ENCODE measurements at regions not wholly inside any gene's neighbourhood (a gene's known extent, or its start where the extent isn't known, plus 50 kb on each side); places are given as distances from the start of the nearest gene placed in this dataset.

GRCh38 chr4:32219306-32220075 is 1499.3 kb downstream of the PCDH7 start:
- no peak overlapping the region for H2AFZ ChIP-seq
- H3K4me2 ChIP-seq, result no peak overlapping the region
- H3K27me3 ChIP-seq, result no peaks in the 10 kb centered on the region
- no peak overlapping the region for H3K27ac ChIP-seq
- no peaks in the 10 kb centered on the region for H3K9me2 ChIP-seq (replicated peaks; ENCODE audit: insufficient read depth)
- H3K4me3 ChIP-seq, result no peak overlapping the region
- TF ChIP-seq CTCF (IDR thresholded peaks at IDR 0.05; ENCODE audit: poor library complexity), result no peak
- TF ChIP-seq EZH2phosphoT487 (IDR thresholded peaks at IDR 0.05; ENCODE audit: low read depth, severe bottlenecking, unreplicated experiment), result no peak
- TF ChIP-seq EZH2 (IDR thresholded peaks at IDR 0.05; ENCODE audit: borderline replicate concordance), result no peak
- H3K9me3 ChIP-seq (ENCODE audit: low read depth), result no peaks in the 10 kb centered on the region
- H3K36me3 ChIP-seq (replicated peaks; ENCODE audit: insufficient read depth, low read depth), result no peaks in the 10 kb centered on the region
- DNase-seq (ENCODE audit: low spot score), result no peak
- no peaks in the 10 kb centered on the region for H3K4me1 ChIP-seq (ENCODE audit: insufficient read depth)
- no peaks in the 10 kb centered on the region for H3K79me2 ChIP-seq
- 79% methylated on average over 3 of the region's 3 CpGs for WGBS (ENCODE audit: low lambda C conversion rate, missing lambda C conversion rate)
- H4K20me1 ChIP-seq (ENCODE audit: insufficient read depth, poor library complexity, severe bottlenecking), result no peaks in the 10 kb centered on the region

- TF ChIP-seq CTCF (IDR thresholded peaks at IDR 0.05; ENCODE audit: poor library complexity) (no peak), EZH2phosphoT487 (IDR thresholded peaks at IDR 0.05; ENCODE audit: low read depth, severe bottlenecking, unreplicated experiment) (no peak), EZH2 (IDR thresholded peaks at IDR 0.05; ENCODE audit: borderline replicate concordance) (no peak)
- no peaks in the 10 kb centered on the region for H3K27me3 ChIP-seq
These were observed 1506.0 kb downstream of the PCDH7 start for GRCh38 chr4:32226204-32226603.

GRCh38 chr4:32226733-32227132 is 1506.6 kb downstream of the PCDH7 start:
- WGBS (ENCODE audit: low lambda C conversion rate, missing lambda C conversion rate), result 83% methylated on average over 2 of the region's 2 CpGs
- no peak overlapping the region for H3K4me2 ChIP-seq
- H4K20me1 ChIP-seq (ENCODE audit: insufficient read depth, poor library complexity, severe bottlenecking), result no peaks in the 10 kb centered on the region
- H3K4me1 ChIP-seq (ENCODE audit: insufficient read depth), result no peaks in the 10 kb centered on the region
- no peaks in the 10 kb centered on the region for H3K36me3 ChIP-seq (replicated peaks; ENCODE audit: insufficient read depth, low read depth)
- H3K27ac ChIP-seq, result no peak overlapping the region
- no peaks in the 10 kb centered on the region for H3K9me3 ChIP-seq (ENCODE audit: low read depth)
- H3K4me3 ChIP-seq, result no peak overlapping the region
- no peak for DNase-seq (ENCODE audit: low spot score)
- H3K79me2 ChIP-seq, result no peaks in the 10 kb centered on the region
- no peak overlapping the region for H2AFZ ChIP-seq
- TF ChIP-seq EZH2 (IDR thresholded peaks at IDR 0.05; ENCODE audit: borderline replicate concordance), result no peak
- TF ChIP-seq EZH2phosphoT487 (IDR thresholded peaks at IDR 0.05; ENCODE audit: low read depth, severe bottlenecking, unreplicated experiment), result no peak
- TF ChIP-seq CTCF (IDR thresholded peaks at IDR 0.05; ENCODE audit: poor library complexity), result no peak
- no peaks in the 10 kb centered on the region for H3K27me3 ChIP-seq
- H3K9me2 ChIP-seq (replicated peaks; ENCODE audit: insufficient read depth), result no peaks in the 10 kb centered on the region

More at GRCh38 chr4:32226204-32226603, 1506.0 kb downstream of the PCDH7 start:
- Histone ChIP-seq H3K4me2 (no peak overlapping the region), H3K4me3 (no peak overlapping the region), H3K79me2 (no peaks in the 10 kb centered on the region), H4K20me1 (ENCODE audit: insufficient read depth, poor library complexity, severe bottlenecking) (no peaks in the 10 kb centered on the region), H3K4me1 (ENCODE audit: insufficient read depth) (no peaks in the 10 kb centered on the region), H3K9me3 (ENCODE audit: low read depth) (no peaks in the 10 kb centered on the region), H3K27ac (no peak overlapping the region), H2AFZ (no peak overlapping the region), H3K9me2 (replicated peaks; ENCODE audit: insufficient read depth) (no peaks in the 10 kb centered on the region), H3K36me3 (replicated peaks; ENCODE audit: insufficient read depth, low read depth) (no peaks in the 10 kb centered on the region)
- DNase-seq (ENCODE audit: low spot score), result no peak
